GM08714 (cell line): ENCODE measurements at regions not wholly inside any gene's neighbourhood (a gene's known extent, or its start where the extent isn't known, plus 50 kb on each side); places are given as distances from the start of the nearest gene placed in this dataset.

Source experiments
- H3K4me3 ChIP-seq: fragments of 200-500 bp; sonication (Bioruptor generic); 2 replicates; pipeline ENCODE4 v1.5.1; 2014; ENCODE audit warnings: mild to moderate bottlenecking, low read length, inconsistent platforms
- ZNF274 ChIP-seq: IDR thresholded peaks from 2 replicates; pipeline ENCODE4 v1.6.1; 2012; ENCODE audit warnings: mild to moderate bottlenecking, low read depth, low read length

DNA sequence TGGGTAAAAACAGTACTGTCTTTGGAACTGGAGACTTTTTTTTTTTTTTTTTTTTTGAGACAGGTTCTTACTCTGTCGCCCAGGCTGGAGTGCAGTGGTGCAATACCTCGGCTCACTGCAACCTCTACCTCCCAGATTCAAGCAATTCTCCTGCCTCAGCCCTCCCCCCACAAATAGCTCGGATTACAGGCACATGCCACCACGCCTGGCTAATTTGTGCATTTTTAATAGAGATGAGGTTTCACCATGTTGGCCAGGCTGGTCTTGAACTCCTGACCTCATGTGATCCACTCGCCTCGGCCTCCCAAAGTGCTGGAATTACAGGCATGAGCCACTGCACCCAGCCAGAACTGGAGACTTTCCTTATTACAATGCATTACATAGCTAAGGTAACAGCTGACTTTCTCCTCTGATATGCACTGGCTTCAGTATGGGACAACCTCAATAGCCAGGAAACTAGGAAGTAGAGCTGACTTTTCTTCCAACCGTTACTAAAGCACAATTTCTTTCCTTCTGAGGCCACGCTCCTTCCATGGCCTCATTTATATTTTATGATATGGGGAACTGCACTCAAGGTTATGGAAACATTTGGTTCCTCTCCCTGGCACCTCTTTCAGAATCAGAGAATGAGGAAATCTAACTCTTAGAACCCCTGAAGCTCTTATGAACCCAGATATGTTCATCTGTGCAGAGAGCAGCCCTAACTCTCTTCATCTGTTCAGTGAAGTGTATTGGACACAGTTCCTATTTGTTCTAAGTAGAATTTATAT lies 53.5 kb upstream of the FAM9B start:
- H3K4me3 ChIP-seq = no peak overlapping the region
- no peak for TF ChIP-seq ZNF274

DNA sequence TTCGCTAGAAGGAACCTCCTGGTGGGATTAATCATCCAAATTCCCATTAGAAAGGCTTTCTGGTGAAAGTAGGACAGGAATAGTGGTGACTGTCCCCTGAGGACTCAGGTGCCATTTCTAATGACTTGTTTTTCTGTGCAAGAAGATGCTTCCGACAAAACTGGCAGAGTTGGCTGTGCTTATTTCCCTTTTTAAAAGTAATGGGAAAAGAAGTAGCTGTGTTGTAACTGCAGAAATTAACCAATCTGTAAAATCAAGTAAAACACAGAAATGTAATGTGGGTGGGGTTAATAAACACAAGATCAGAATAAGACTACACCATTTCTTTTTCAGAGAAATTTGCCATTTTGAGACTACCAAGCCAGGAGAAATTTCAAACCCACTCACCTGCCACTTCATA lies 55.0 kb upstream of the FAM9B start:
- TF ChIP-seq ZNF274 = no peak
- H3K4me3 ChIP-seq = no peak overlapping the region

DNA sequence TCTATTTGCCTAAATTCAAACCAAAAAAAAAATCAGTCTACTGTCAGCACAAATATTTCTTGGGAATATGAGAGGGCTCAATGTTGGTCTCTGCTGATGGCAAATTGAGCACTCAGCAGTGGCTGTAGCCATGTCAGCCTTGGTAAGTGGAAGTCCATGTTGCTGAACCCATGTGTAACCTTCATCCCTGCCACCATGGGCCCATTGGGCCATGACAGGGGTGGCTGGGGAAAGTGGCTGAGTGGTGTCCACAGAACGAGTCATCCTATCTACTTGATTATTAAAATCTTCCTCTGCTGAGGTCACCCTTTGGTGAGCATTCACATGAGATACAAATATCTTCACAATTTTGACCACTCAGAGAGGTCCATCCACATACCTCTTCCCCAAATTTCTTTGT lies 56.8 kb upstream of the FAM9B start:
- no peak for TF ChIP-seq ZNF274
- H3K4me3 ChIP-seq = no peak overlapping the region

DNA sequence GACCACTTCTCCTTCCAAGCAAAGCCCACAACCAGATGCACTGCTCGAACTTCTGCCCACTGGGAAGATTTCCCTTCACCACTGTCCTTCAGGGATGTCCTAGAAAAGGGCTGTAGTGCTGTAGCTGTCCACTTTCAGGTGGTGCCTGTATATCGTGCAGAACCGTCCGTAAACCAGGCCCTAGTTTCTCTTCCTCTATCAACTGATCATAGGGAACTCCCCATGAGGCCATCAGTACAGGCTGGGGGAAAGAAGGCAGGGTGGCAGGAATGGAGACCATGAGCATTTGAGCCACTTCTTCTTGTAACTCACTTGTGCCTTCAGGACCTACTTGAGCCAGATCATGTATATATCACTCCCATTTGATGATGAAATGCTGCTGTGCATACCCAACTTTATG lies 57.3 kb upstream of the FAM9B start:
- TF ChIP-seq ZNF274 = no peak
- no peak overlapping the region for H3K4me3 ChIP-seq

DNA sequence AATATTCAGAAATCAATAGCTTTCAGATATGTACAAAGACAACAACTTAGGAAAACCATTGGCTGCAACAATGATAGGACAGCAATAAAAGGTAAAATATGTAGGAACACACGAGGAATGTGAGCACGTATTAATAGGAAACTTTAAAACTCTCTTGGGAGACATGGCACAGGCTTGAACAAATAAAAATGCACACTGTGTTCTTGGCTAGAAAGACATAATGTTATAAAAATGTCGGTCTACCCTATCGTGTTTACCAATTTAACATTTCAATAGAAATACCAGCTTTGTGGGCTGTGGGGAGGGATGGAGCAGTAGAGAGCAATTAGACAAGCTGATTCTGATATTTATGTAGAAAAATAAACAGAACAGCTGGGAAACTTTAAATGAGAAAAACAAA lies 69.0 kb upstream of the FAM9B start:
- no peak overlapping the region for H3K4me3 ChIP-seq
- TF ChIP-seq ZNF274 = no peak

DNA sequence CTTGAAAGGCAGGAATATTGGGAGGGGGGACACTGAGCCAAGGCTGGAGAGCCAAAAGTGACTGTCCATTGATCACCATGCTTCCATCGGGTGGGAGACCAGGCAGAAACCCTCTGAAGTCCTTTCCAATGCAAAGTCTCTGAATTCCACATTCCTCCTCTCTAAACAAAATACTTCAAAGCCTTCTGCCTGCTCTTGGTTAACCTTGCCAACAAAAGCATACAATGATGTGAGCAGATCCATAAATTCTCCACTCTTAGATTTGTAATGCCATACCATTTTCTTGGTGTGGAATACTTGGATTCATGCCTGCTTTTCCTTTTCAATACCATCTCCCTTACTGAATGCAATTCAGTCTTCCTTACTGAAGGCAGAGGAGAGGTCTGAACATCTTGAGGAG lies 74.1 kb upstream of the FAM9B start:
- TF ChIP-seq ZNF274 = no peak
- no peak overlapping the region for H3K4me3 ChIP-seq

DNA sequence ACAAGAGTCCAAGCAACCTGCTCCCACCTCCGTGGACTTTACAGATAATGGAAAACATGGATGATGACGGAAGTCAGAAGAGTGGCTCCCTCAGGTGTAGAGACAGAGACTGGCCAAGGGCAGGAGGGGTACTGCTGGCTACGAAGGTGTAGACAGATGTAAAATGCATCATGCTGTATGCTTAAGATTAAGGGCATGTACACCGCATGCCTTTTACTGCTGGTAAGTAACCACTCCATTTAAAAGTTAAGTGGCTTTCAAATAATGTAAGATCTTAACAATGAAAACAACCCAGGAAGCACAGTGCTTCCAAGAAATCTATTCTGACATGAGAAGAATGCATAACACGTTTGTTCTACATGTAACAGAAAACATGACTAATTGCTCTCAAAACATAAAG lies 76.9 kb upstream of the FAM9B start:
- no peak overlapping the region for H3K4me3 ChIP-seq
- no peak for TF ChIP-seq ZNF274

DNA sequence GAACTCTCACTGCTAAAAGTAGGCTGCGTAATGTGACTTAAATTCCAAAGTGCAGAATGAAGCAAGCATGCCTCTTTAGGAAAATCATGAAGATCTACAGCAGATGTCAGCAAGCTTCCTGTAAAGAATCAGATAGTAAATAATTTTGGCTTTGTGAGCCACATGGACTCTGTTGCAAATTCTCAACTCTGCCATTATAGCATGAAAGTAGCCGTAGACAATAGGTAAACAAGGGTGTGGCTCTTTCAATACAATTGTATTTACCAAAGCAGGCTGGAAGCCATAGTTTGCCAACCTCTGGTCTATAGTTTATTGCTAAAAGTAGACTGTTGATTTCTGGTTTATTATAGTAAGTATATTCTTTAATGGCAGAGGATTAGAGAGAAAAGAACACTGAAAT lies 80.3 kb upstream of the FAM9B start:
- TF ChIP-seq ZNF274 = no peak

DNA sequence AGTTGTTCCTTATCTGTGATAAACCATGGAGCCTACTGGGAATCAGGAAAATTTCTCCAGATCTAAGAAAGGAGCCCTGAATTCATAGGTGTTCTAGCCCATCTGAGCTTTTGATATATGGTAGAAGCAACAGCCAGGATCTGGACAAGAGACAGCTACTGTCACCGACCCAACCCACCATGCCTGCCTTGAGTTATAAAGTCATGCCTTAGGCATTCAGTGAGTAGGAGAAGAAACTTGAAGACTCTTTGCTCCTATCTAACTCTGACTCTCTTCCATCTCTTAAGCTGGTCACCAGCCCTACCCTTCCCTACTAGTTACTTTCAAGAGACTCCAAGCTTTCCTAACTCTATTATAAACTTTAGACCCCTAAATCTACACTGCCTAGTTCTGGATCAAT lies 83.9 kb upstream of the FAM9B start:
- no peak for TF ChIP-seq ZNF274
- H3K4me3 ChIP-seq = no peak overlapping the region

More for the DNA sequence above, 80.3 kb upstream of the FAM9B start:
- no peak overlapping the region for H3K4me3 ChIP-seq

DNA sequence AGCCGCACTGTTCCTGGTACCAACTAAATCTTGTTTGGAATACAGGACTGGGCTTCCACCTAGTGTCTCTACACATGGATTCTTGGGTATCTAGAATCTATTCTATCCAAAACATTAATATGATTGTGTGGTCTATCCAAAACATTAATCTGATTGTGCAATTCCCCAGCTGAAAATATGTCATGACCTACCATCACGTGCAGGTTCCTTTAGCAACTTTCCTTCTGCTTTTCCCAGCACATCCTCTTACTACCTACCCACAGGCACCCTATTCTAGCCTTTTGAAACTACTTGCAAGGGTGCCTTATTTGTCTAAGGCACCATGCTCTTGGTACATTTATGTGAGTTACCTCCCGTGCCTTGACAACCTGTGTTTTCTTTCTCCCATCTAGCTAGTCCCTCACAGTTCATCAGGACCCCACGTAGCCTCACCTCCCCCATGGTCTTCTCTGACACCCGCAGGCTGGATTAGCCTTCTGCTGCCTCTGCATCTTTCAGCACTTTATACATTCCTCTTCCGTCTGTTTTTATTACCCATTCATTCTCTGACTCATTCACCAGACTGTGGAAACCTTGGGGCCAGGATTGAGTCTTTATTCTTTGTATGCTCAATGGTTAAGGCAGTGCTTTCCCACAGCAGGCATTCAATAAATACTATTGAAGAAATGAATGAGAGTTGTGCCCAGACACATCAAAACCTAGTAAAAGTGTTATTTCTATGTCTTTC lies 88.8 kb upstream of the FAM9B start:
- TF ChIP-seq ZNF274 = no peak
- no peak overlapping the region for H3K4me3 ChIP-seq

DNA sequence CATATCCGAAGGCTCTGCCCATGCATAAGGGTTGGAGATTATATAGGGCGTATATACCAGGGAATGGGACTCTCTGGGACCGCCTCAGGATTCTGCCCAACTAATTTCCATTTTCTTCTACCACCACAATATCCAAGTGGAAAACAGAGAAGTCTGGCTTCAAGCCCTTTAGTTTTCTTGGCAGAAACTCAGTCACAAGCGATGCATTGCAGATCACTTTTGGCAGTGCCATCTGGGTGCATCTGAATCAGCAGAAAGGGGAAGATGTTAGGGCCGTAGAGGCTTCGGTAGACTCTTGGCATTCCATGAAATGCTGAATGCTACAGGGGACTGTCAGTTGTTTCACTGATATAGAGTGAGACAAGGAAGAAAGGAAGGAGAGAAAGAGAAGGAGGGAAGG lies 94.1 kb upstream of the FAM9B start:
- H3K4me3 ChIP-seq = no peak overlapping the region
- TF ChIP-seq ZNF274 = no peak

DNA sequence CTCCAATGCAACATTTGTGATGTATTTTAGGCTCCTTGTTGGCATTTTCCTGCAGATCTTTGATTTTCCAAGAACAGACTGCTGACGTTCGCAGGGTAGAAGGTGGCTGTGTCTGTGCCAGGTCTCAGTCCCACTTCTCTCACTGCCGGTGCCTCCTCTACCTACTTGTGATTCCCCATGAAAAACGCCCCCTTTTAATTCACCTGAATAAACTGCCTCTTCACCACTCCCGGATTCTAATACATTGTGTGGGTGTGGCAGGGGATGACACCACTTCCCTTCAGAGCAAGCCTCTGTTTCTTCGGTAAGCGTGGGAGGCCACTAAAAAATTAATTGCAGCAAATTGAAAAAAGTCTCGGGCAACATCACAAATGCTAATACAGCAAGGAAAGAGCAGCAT lies 96.1 kb upstream of the FAM9B start:
- no peak overlapping the region for H3K4me3 ChIP-seq
- no peak for TF ChIP-seq ZNF274

DNA sequence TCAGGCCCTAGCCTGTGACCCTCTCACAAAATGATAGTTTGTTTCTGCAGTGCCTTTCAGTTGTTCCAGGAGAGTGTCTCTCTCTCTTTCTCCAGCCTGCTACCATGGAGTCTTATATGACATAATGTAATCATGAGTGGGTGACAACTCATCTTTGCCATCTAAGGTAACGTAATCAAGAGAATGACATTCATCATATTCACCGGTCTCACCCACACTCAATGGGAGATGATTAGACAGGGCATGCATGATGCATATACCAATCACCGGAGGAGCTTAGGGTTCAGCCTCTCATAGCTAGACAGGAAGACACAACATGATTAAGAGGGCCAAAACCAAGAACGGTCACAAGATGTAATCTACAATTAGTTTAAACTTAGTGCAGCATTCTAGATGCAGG lies 97.1 kb upstream of the FAM9B start:
- no peak for TF ChIP-seq ZNF274
- no peak overlapping the region for H3K4me3 ChIP-seq

DNA sequence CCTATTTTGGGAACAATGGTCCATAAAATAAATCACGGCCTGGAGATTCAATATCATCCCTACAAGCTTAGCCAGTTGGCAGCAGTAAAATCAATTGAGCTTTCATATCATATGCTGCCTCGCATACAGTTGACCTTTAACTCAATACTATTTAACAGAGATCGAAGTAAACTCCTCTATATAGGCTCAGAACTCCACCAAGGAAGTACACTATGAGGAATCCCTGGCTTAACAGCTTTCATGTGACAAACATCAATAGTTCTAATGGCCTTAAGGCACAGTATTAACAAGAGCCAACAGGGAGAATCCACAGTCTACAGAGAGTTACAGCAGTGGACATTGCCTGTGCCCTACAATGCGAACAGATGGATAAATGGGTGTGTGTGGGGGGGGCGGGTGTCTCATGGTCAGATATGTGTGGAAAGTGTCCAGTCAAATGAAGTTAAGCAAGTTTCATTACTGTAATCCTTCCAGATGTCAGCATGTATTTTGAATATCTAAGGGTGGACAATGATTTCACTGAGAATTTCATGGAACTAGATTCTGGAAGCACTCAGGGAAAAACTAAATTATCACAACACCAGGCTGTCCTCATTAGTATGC lies 98.2 kb upstream of the FAM9B start:
- no peak overlapping the region for H3K4me3 ChIP-seq
- no peak for TF ChIP-seq ZNF274

DNA sequence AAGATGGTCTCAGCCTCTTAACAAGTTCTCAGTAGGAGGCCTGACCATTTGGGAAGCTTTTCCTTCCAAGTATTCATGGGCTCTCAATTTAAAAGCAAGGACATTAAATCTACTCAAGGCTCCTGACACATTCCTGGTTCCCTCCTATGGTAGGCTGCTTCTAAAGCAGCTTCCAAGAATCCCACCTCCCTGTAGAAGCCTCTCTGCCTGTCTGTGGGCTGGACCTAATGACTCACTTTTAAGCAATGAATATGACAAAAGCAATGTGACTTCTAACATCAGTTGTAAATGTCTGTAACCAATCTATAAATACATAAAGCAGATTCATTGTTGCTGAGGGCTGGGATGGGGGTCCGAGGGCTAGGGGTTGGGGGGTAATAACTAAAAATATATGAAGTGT lies 99.5 kb upstream of the FAM9B start:
- TF ChIP-seq ZNF274 = no peak
- no peak overlapping the region for H3K4me3 ChIP-seq
